ENCODE measurements at regions not wholly inside any gene's neighbourhood (a gene's known extent, or its start where the extent isn't known, plus 50 kb on each side); places are given as distances from the start of the nearest gene placed in this dataset.

DNA sequence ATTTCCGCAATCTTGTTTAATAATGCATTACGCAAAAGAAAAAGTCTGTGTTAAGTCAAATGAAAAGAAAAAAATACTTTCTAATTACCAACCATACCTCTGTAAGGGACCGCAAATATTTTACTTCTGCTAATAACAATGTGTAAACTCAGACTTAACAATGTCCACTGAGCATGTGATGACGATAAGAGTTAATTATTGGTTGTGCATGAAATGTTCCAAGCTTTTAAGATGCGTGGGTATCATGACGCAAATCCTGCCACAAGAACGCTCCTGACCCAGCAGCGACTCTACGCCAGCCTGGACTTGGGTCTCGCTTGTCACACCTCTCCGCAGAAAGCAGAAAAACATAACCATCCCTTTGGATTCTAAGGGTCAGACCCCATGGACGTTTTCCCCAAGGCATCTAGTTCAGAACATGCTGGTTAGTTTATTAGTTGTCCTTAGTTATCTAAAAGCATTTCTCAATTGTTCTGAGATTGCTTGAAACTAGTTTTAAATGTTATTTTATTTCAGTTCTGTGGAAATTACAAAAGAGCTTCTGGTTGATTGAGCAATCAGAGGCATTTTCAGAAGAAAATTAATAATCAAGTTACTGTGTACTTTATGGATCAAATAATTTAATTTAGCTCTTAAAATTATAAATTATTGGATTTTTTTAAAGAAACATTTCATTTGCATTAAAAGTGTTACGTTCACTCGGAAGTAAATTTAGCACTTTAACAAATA, 779.9 kb upstream of the ARGLU1 start:
- Histone ChIP-seq H3K4me1 (ENCODE audit: insufficient read depth, low read length) (no peaks in the 10 kb centered on the region), H3K36me3 (ENCODE audit: insufficient read depth, low read length) (no peaks in the 10 kb centered on the region), H3K27me3 (ENCODE audit: insufficient read depth, low read length) (no peaks in the 10 kb centered on the region), H3K27ac (ENCODE audit: low read depth, low read length) (no peak overlapping the region), H3K9me3 (ENCODE audit: control insufficient read depth in 1 of 2, low read length in 2 of 2) (no peaks in the 10 kb centered on the region), H3K4me3 (ENCODE audit: low read length in 2 of 2) (no peak overlapping the region)
- H3K9me3 Mint-ChIP-seq = peaks cover 0 to 7% (median 4%) of the 10 kb centered on the region in 8 donors
- H3K36me3 Mint-ChIP-seq = no peaks in the 10 kb centered on the region
- intact Hi-C loops (cut with micrococcal nuclease) = no loop called here
- no peak overlapping the region for H3K4me3 Mint-ChIP-seq
- ChIA-PET CTCF (ENCODE audit: partially characterized antibody) (no interaction called here), POLR2A (ENCODE audit: partially characterized antibody) (no interaction called here)
- H3K27me3 Mint-ChIP-seq = no peaks in the 10 kb centered on the region
- H3K27ac Mint-ChIP-seq = no peak overlapping the region
- no peaks in the 10 kb centered on the region for H3K4me1 Mint-ChIP-seq
- DNase-seq = no peak

DNA sequence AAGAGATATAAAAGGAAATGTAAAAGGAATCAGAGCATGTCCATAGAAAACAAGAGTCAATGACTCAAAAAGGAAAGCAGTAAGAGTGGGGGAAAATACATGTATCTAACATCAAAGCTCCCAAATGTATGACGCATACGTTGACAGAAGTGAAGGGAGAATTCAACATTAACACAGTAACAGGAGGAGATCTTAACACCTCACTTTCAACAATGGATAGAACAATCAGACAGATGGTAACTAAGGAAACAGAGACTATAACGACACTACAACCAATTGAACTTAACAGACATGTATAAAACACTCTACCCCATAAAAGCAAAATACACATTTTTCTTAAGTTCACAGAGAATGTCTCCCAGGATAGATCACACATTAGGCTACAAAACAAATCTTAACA, 774.8 kb upstream of the ARGLU1 start:
- DNase-seq = no peak
- H3K9me3 ChIP-seq (ENCODE audit: control insufficient read depth in 1 of 2, low read length in 2 of 2) = no peaks in the 10 kb centered on the region
- ChIA-PET CTCF (ENCODE audit: partially characterized antibody) (no interaction called here), POLR2A (ENCODE audit: partially characterized antibody) (no interaction called here)
- no peaks in the 10 kb centered on the region for H3K27me3 ChIP-seq (ENCODE audit: insufficient read depth, low read length)
- H3K4me1 ChIP-seq (ENCODE audit: insufficient read depth, low read length) = no peaks in the 10 kb centered on the region
- Mint-ChIP-seq H3K9me3 (peaks cover 0 to 10% (median 3%) of the 10 kb centered on the region in 8 donors), H3K4me1 (peaks cover 0 to 1% (median 0%) of the 10 kb centered on the region in 4 donors), H3K36me3 (no peaks in the 10 kb centered on the region), H3K4me3 (no peak overlapping the region), H3K27me3 (no peaks in the 10 kb centered on the region), H3K27ac (no peak overlapping the region)
- intact Hi-C loops (cut with micrococcal nuclease) = no loop called here
- no peak overlapping the region for H3K4me3 ChIP-seq (ENCODE audit: low read length in 2 of 2)
- H3K36me3 ChIP-seq (ENCODE audit: insufficient read depth, low read length) = no peaks in the 10 kb centered on the region
- no peak overlapping the region for H3K27ac ChIP-seq (ENCODE audit: low read depth, low read length)

DNA sequence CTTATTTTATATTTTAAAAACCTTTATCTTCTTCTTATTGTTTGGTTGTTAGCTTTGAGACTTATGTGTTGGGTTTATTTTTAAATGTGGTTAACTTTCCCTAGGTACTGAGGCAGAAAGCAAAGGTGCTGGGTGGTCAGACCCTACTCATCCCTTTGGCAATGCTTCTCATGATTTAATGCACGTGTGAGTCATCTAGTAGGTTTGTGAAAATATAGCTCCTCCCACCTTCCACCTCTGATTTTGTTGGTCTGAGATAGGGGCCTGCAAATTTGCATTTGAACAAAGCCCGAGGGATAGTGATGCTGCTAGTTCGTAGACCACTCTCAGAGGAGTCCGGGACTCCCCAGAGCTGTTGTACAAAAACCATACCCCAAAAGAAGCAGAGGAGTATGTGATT, 771.3 kb upstream of the ARGLU1 start:
- H3K9me3 ChIP-seq (ENCODE audit: control insufficient read depth in 1 of 2, low read length in 2 of 2) = no peaks in the 10 kb centered on the region

DNA sequence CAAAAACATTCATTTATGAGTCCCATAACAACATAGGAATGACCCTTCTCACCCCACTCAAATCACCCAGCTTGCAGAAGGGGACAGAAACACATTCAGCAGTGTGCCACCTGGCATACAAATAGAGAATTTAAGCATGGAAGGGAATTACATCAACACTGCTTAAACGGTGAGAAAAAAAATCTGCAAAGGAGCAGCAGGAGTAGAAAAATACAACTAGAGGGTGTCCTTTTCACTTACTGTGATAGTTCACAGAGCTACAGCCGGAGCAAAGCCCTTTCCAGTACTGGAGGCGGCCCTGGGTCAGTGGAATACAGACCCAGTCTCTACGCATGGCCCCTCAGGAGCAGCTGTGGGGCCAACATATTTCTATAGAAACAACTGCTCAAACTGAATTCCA, 764.3 kb upstream of the ARGLU1 start:
- intact Hi-C loops (cut with micrococcal nuclease) = no loop called here

More for the DNA sequence above, 771.3 kb upstream of the ARGLU1 start:
- no peak overlapping the region for H3K27ac Mint-ChIP-seq
- no peaks in the 10 kb centered on the region for H3K27me3 Mint-ChIP-seq
- ChIA-PET POLR2A (ENCODE audit: partially characterized antibody) (no interaction called here), CTCF (ENCODE audit: partially characterized antibody) (no interaction called here)
- no peak overlapping the region for H3K4me3 Mint-ChIP-seq
- no peak for DNase-seq
- Histone ChIP-seq H3K27ac (ENCODE audit: low read depth, low read length) (no peak overlapping the region), H3K4me1 (ENCODE audit: insufficient read depth, low read length) (no peaks in the 10 kb centered on the region), H3K36me3 (ENCODE audit: insufficient read depth, low read length) (no peaks in the 10 kb centered on the region), H3K4me3 (ENCODE audit: low read length in 2 of 2) (no peak overlapping the region), H3K27me3 (ENCODE audit: insufficient read depth, low read length) (no peaks in the 10 kb centered on the region)
- H3K36me3 Mint-ChIP-seq = no peaks in the 10 kb centered on the region
- peaks cover 0 to 10% (median 3%) of the 10 kb centered on the region in 8 donors for H3K9me3 Mint-ChIP-seq
- peaks cover 0 to 1% (median 0%) of the 10 kb centered on the region in 4 donors for H3K4me1 Mint-ChIP-seq
- intact Hi-C loops (cut with micrococcal nuclease) = no loop called here

DNA sequence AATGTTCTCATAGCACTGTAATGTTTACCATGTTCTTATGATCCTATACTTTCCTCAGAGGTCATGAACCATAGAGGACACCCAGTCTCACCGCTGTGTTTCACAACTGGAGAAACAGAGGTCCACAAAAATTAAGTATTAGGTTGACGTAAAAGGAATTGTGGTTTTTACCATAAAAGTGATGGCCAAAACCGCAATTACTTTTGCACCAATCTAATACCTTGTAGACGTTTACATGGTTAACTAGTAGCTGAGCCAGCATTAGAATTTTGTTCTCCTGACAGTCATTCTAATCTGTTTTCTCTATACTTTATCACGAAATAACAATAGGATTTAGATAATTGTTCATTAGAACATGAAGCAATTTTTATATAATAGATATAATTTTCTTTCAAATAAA, 763.4 kb upstream of the ARGLU1 start:
- Mint-ChIP-seq H3K27ac (no peak overlapping the region), H3K36me3 (no peaks in the 10 kb centered on the region), H3K4me1 (no peaks in the 10 kb centered on the region), H3K4me3 (no peak overlapping the region), H3K27me3 (no peaks in the 10 kb centered on the region), H3K9me3 (peaks cover 0 to 4% (median 2%) of the 10 kb centered on the region in 8 donors)
- intact Hi-C loops (cut with micrococcal nuclease) = no loop called here
- H3K4me3 ChIP-seq (ENCODE audit: low read length in 2 of 2) = no peak overlapping the region
- DNase-seq = no peak
- no peaks in the 10 kb centered on the region for H3K4me1 ChIP-seq (ENCODE audit: insufficient read depth, low read length)
- POLR2A ChIA-PET (ENCODE audit: partially characterized antibody) = no interaction called here
- CTCF ChIA-PET (ENCODE audit: partially characterized antibody) = no interaction called here
- H3K36me3 ChIP-seq (ENCODE audit: insufficient read depth, low read length) = no peaks in the 10 kb centered on the region
- no peaks in the 10 kb centered on the region for H3K27me3 ChIP-seq (ENCODE audit: insufficient read depth, low read length)
- H3K9me3 ChIP-seq (ENCODE audit: control insufficient read depth in 1 of 2, low read length in 2 of 2) = no peaks in the 10 kb centered on the region
- no peak overlapping the region for H3K27ac ChIP-seq (ENCODE audit: low read depth, low read length)

More for the DNA sequence above, 764.3 kb upstream of the ARGLU1 start:
- Mint-ChIP-seq H3K36me3 (no peaks in the 10 kb centered on the region), H3K4me3 (no peak overlapping the region), H3K4me1 (no peaks in the 10 kb centered on the region), H3K27me3 (no peaks in the 10 kb centered on the region), H3K27ac (no peak overlapping the region), H3K9me3 (peaks cover 0 to 4% (median 2%) of the 10 kb centered on the region in 8 donors)
- no peaks in the 10 kb centered on the region for H3K9me3 ChIP-seq (ENCODE audit: control insufficient read depth in 1 of 2, low read length in 2 of 2)
- no peaks in the 10 kb centered on the region for H3K27me3 ChIP-seq (ENCODE audit: insufficient read depth, low read length)
- no peaks in the 10 kb centered on the region for H3K4me1 ChIP-seq (ENCODE audit: insufficient read depth, low read length)
- H3K4me3 ChIP-seq (ENCODE audit: low read length in 2 of 2) = no peak overlapping the region
- no peak for DNase-seq
- ChIA-PET CTCF (ENCODE audit: partially characterized antibody) (no interaction called here), POLR2A (ENCODE audit: partially characterized antibody) (no interaction called here)
- H3K27ac ChIP-seq (ENCODE audit: low read depth, low read length) = no peak overlapping the region
- H3K36me3 ChIP-seq (ENCODE audit: insufficient read depth, low read length) = no peaks in the 10 kb centered on the region

DNA sequence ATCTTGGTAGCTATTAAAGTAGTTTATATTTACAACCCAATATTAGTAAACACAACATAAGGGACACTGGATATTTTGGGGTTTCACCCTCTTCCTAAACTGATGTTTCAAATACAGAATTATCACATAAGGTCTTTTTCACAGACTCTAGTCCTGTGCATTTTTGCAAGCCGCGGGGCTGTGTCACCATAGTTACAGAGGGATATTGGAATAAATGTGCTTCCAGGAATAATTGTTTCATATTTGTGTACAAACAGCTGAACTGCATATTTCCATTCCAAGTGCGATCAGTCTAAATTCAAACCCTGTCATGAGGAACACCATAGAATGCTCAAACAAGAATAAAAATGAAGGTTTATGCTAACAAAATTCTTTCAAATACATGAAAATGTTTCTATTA, 762.5 kb upstream of the ARGLU1 start:
- no peak for DNase-seq
- Mint-ChIP-seq H3K27me3 (no peaks in the 10 kb centered on the region), H3K9me3 (peaks cover 0 to 4% (median 2%) of the 10 kb centered on the region in 8 donors), H3K4me3 (no peak overlapping the region), H3K36me3 (no peaks in the 10 kb centered on the region), H3K27ac (no peak overlapping the region), H3K4me1 (no peaks in the 10 kb centered on the region)
- no peaks in the 10 kb centered on the region for H3K36me3 ChIP-seq (ENCODE audit: insufficient read depth, low read length)
- H3K9me3 ChIP-seq (ENCODE audit: control insufficient read depth in 1 of 2, low read length in 2 of 2) = no peaks in the 10 kb centered on the region
- CTCF ChIA-PET (ENCODE audit: partially characterized antibody) = no interaction called here
- intact Hi-C loops (cut with micrococcal nuclease) = no loop called here
- POLR2A ChIA-PET (ENCODE audit: partially characterized antibody) = no interaction called here
- no peak overlapping the region for H3K4me3 ChIP-seq (ENCODE audit: low read length in 2 of 2)
- H3K27me3 ChIP-seq (ENCODE audit: insufficient read depth, low read length) = no peaks in the 10 kb centered on the region
- H3K4me1 ChIP-seq (ENCODE audit: insufficient read depth, low read length) = no peaks in the 10 kb centered on the region
- no peak overlapping the region for H3K27ac ChIP-seq (ENCODE audit: low read depth, low read length)

DNA sequence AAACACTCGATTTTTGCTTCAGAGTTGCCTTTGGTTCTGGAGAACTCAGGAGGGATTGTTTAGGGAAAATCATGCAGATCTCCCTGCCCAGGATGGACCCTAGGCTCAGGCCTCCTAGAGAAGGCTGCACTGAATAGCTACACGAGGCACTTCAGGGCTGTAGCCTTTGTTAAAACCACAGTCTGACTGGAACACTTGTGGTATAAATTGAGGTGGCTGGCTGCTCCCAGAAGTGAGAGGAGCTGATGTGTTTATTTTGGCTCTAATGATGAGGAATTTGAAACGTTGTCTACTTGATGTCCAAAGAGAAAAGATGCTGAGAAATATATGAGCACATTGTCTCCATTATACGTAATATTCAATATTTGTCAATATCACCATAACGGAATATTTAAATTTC, 762.1 kb upstream of the ARGLU1 start:
- Mint-ChIP-seq H3K27ac (no peak overlapping the region), H3K4me1 (no peaks in the 10 kb centered on the region), H3K4me3 (no peak overlapping the region), H3K27me3 (no peaks in the 10 kb centered on the region), H3K9me3 (peaks cover 0 to 4% (median 1%) of the 10 kb centered on the region in 8 donors), H3K36me3 (no peaks in the 10 kb centered on the region)
- H3K36me3 ChIP-seq (ENCODE audit: insufficient read depth, low read length) = no peaks in the 10 kb centered on the region
- intact Hi-C loops (cut with micrococcal nuclease) = no loop called here
- CTCF ChIA-PET (ENCODE audit: partially characterized antibody) = no interaction called here
- no peaks in the 10 kb centered on the region for H3K9me3 ChIP-seq (ENCODE audit: control insufficient read depth in 1 of 2, low read length in 2 of 2)
- no peak for DNase-seq
- POLR2A ChIA-PET (ENCODE audit: partially characterized antibody) = no interaction called here
- H3K4me3 ChIP-seq (ENCODE audit: low read length in 2 of 2) = no peak overlapping the region
- no peaks in the 10 kb centered on the region for H3K4me1 ChIP-seq (ENCODE audit: insufficient read depth, low read length)
- H3K27me3 ChIP-seq (ENCODE audit: insufficient read depth, low read length) = no peaks in the 10 kb centered on the region
- H3K27ac ChIP-seq (ENCODE audit: low read depth, low read length) = no peak overlapping the region

Data from CD4-positive, alpha-beta memory T cell (primary cell).